Left lung (tissue), 4 donors: ENCODE measurements at regions not wholly inside any gene's neighbourhood (a gene's known extent, or its start where the extent isn't known, plus 50 kb on each side); places are given as distances from the start of the nearest gene placed in this dataset.

Experiments
- ATAC-seq: fragments of 200-7000 bp; cut with Tn5 transposase; one replicate; pipeline ENCODE4 v1.9.1; 2020; ENCODE audit warnings: moderate library complexity
- DNase-seq, 4 donors: peaks; one replicate each; pipeline ENCODE4 v3.0.0-alpha.2; 2013 to 2020
- H3K27ac ChIP-seq, 2 donors: fragments of 200-600 bp; sonication (generic) in 1 of 2; one replicate each; pipeline versions ENCODE4 v1.5.0 to v1.8.0; 2020 to 2021
- H3K27me3 ChIP-seq, 2 donors: fragments of 200-600 bp; sonication (generic) in 1 of 2; one replicate each; pipeline versions ENCODE4 v1.5.0 to v1.8.0; 2020 to 2021
- H3K36me3 ChIP-seq, 2 donors: fragments of 200-600 bp; sonication (generic) in 1 of 2; one replicate each; pipeline versions ENCODE4 v1.5.0 to v1.8.0; 2020 to 2021
- H3K4me1 ChIP-seq, 2 donors: fragments of 200-600 bp; one replicate each; pipeline ENCODE4 v1.8.0; 2021
- H3K4me3 ChIP-seq, 2 donors: fragments of 200-600 bp; sonication (generic) in 1 of 2; one replicate each; pipeline versions ENCODE4 v1.5.0 to v1.8.0; 2020 to 2021; ENCODE audit warnings: mild to moderate bottlenecking in 1 of 2
- H3K9me3 ChIP-seq, 2 donors: fragments of 200-600 bp; sonication (generic) in 1 of 2; one replicate each; pipeline versions ENCODE4 v1.5.0 to v1.8.0; 2020 to 2021
- CTCF ChIP-seq, 2 donors: fragments of 200-600 bp; sonication (generic) in 1 of 2; IDR thresholded peaks; one replicate each; pipeline versions ENCODE4 v1.5.0 to v1.8.0; 2021; ENCODE audit warnings: antibody characterized with exemption in 2 of 2
- intact Hi-C, 2 donors: fragments of 100-400 bp; cut with DNase I; formaldehyde crosslinking; loops; one replicate each; pipeline versions ENCODE4 v1.11.2 to v1.14.2; 2022
- donor health status: DM: no; HTN: yes; CAD: no.
- donor health status: DM: no; HTN: no; CAD: no.

DNA sequence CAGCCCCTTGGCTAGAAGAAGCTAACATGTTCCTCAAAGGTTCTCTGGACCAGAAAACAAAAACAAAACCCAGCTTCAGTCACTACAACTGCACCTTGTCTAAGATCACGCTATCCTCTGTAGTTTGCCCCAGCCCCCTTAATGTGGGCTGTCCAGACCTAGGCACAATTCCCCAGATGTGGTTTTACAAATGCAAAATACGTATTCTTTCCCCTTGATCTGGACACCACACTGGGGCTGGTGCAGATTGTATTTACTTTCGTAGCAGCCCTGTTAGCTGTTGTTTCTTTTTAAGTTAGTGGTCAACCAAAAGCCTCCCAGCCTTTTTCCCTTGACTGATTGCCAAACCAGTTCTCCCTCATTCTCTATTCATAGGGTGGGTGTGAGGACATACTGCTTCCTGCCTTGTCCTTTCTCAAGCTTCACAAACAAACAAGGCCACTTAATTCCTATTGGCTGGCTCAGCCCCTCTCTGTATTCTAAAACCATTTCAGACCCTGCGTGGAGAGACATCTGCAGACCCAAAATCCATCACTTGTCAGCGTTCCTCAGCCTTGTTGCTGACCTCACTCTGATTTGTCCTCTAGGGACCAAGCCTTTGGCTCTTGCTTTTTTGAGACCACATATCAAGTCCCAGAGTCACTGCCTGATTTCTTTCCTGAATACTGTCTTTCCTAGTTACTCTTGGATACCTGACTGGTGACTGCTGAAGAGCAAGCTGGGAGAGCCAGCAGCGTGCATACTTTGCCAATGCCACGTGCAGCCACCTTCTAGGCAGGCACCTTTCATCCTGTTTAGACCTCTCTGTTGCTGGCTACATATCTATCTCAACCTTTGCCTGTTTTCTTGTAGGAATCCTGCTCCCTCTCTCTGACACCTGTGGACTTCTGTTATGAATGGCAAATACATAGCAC, 96.4 kb upstream of the RAB3GAP2 start:
- DNase-seq (peak in 2 of 4 donors; percentile 7 to 35), ATAC-seq (no peak)
- H3K4me1 ChIP-seq: no peaks in the 10 kb centered on the region
- H3K9me3 ChIP-seq: peaks cover 0 to 2% of the 10 kb centered on the region in 2 donors
- no peak overlapping the region for H3K4me3 ChIP-seq
- no peaks in the 10 kb centered on the region for H3K27me3 ChIP-seq
- H3K27ac ChIP-seq: no peak overlapping the region
- intact Hi-C loops: no loop called here
- no peak for TF ChIP-seq CTCF (IDR thresholded peaks at IDR 0.05)
- no peaks in the 10 kb centered on the region for H3K36me3 ChIP-seq

GRCh38 chr1:220367833-220368232, 95.6 kb upstream of the RAB3GAP2 start:
- Histone ChIP-seq H3K27me3 (no peaks in the 10 kb centered on the region), H3K4me1 (no peaks in the 10 kb centered on the region), H3K27ac (no peak overlapping the region), H3K4me3 (no peak overlapping the region), H3K36me3 (no peaks in the 10 kb centered on the region), H3K9me3 (peaks cover 0 to 2% of the 10 kb centered on the region in 2 donors)
- DNase-seq (no peak), ATAC-seq (no peak)
- intact Hi-C loops: no loop called here
- no peak for TF ChIP-seq CTCF (IDR thresholded peaks at IDR 0.05)

DNA sequence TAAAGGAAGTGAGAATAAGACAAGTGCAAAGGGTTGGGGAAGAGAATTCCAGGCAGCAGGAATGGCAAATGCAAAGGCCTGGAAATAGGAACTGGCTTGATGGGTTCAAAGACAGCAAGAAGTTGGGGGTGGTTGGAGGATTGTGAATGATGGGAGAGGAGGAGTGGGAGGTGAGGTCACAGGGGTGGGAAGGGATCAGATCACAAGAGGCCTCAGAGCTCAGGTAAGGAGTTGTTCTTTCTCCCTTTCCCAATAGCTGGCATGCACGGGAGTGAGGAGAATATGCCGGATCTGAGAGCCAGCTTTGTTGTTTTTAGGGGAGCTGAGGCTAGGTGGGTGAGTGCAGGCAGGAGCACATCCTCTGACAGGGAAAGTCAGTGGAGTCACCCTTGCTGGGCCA, 94.0 kb upstream of the RAB3GAP2 start:
- H3K27ac ChIP-seq: no peak overlapping the region
- intact Hi-C loops: no loop called here
- no peak for DNase-seq
- no peaks in the 10 kb centered on the region for H3K4me1 ChIP-seq
- peaks cover 0 to 2% of the 10 kb centered on the region in 2 donors for H3K9me3 ChIP-seq
- TF ChIP-seq CTCF (IDR thresholded peaks at IDR 0.05): no peak
- H3K27me3 ChIP-seq: no peaks in the 10 kb centered on the region
- H3K36me3 ChIP-seq: no peaks in the 10 kb centered on the region
- no peak for ATAC-seq
- no peak overlapping the region for H3K4me3 ChIP-seq

- no peaks in the 10 kb centered on the region for H3K4me1 ChIP-seq
- H3K27me3 ChIP-seq: no peaks in the 10 kb centered on the region
- TF ChIP-seq CTCF (IDR thresholded peaks at IDR 0.05): no peak
- no peak overlapping the region for H3K4me3 ChIP-seq
- ATAC-seq: no peak
- intact Hi-C loops: no loop called here
- DNase-seq: no peak
- no peaks in the 10 kb centered on the region for H3K36me3 ChIP-seq
- H3K9me3 ChIP-seq: peaks cover 0 to 2% of the 10 kb centered on the region in 2 donors
- no peak overlapping the region for H3K27ac ChIP-seq
Observed at GRCh38 chr1:220363196-220363837, 91.1 kb upstream of the RAB3GAP2 start.
